MCF 10A (cell line): ENCODE measurements at regions not wholly inside any gene's neighbourhood (a gene's known extent, or its start where the extent isn't known, plus 50 kb on each side); places are given as distances from the start of the nearest gene placed in this dataset.

Source experiments
- BruUV-seq: library from RNA; stranded (reverse); fragments of 400-500 nt; replicated peaks from 2 replicates; lab custom pipeline; 2021; lab: Mats Ljungman, UMichigan
- CTCF ChIA-PET: fragments of 300-600 bp; sonication (Branson Sonifier 250); formaldehyde crosslinking; extraction: SDS; loops from one replicate; lab custom pipeline; 2021; ENCODE audit warnings: antibody characterized with exemption, inconsistent platforms; lab: Yijun Ruan, JAX
- POLR2A ChIA-PET: fragments of 300-600, 350-650 bp; sonication (Branson Sonifier 250); formaldehyde crosslinking; extraction: SDS; loops from one replicate; lab custom pipeline; 2020; ENCODE audit warnings: antibody characterized with exemption, inconsistent platforms; lab: Yijun Ruan, JAX
- DNase-seq: peaks from one replicate; pipeline ENCODE4 v3.0.0-alpha.2; 2018; ENCODE audit not compliant: unreplicated experiment
- H3K27ac Mint-ChIP-seq: one replicate; pipeline ENCODE4 v1.8.0; 2022; ENCODE audit warnings: mild to moderate bottlenecking, low read depth, mixed read lengths; ENCODE audit not compliant: unreplicated experiment
- H3K27me3 Mint-ChIP-seq: one replicate; pipeline ENCODE4 v1.8.0; 2022; ENCODE audit warnings: mixed read lengths; ENCODE audit not compliant: insufficient read depth, unreplicated experiment
- H3K36me3 Mint-ChIP-seq: one replicate; pipeline ENCODE4 v1.8.0; 2022; ENCODE audit warnings: mild to moderate bottlenecking, moderate library complexity, mixed read lengths; ENCODE audit not compliant: insufficient read depth, unreplicated experiment
- H3K4me1 Mint-ChIP-seq: one replicate; pipeline ENCODE4 v1.8.0; 2022; ENCODE audit warnings: mixed read lengths; ENCODE audit not compliant: insufficient read depth, unreplicated experiment
- H3K4me3 Mint-ChIP-seq: one replicate; pipeline ENCODE4 v1.8.0; 2022; ENCODE audit warnings: mild to moderate bottlenecking, moderate library complexity, mixed read lengths; ENCODE audit not compliant: unreplicated experiment
- H3K9me3 Mint-ChIP-seq: one replicate; pipeline ENCODE4 v1.8.0; 2022; ENCODE audit warnings: mixed read lengths; ENCODE audit not compliant: unreplicated experiment
- CTCF ChIP-seq: fragments of 200-600 bp; IDR thresholded peaks from one replicate; pipeline ENCODE4 v1.8.0; 2022; ENCODE audit warnings: antibody characterized with exemption, mild to moderate bottlenecking; ENCODE audit not compliant: unreplicated experiment
- intact Hi-C: fragments of 100-400 bp; cut with micrococcal nuclease; formaldehyde crosslinking; loops from 2 replicates; pipeline ENCODE4 v1.14.1; 2022

GRCh38 chr4:154998284-154998683, 210.2 kb upstream of the NPY2R start:
- peak overlapping the region; percentile 79 for H3K27ac Mint-ChIP-seq
- H3K9me3 Mint-ChIP-seq, result no peaks in the 10 kb centered on the region
- H3K4me1 Mint-ChIP-seq, result peaks cover 21% of the 10 kb centered on the region
- H3K4me3 Mint-ChIP-seq, result no peak overlapping the region
- intact Hi-C loops, result no loop called here
- no peak for TF ChIP-seq CTCF
- DNase-seq, result peak; percentile 43
- ChIA-PET POLR2A (no interaction called here), CTCF (interaction anchor here (0.9 to 1.8 kb wide), 2 partner anchors 16 to 355 kb away, joined by 3 to 7 read pairs; no protein-coding TSS in a partner anchor)
- no TSS peak for BruUV-seq
- H3K27me3 Mint-ChIP-seq, result no peaks in the 10 kb centered on the region
- no peaks in the 10 kb centered on the region for H3K36me3 Mint-ChIP-seq

GRCh38 chr4:154998773-154999172, 209.7 kb upstream of the NPY2R start:
- no peaks in the 10 kb centered on the region for H3K36me3 Mint-ChIP-seq
- no peaks in the 10 kb centered on the region for H3K27me3 Mint-ChIP-seq
- DNase-seq, result no peak
- POLR2A ChIA-PET, result no interaction called here
- peak overlapping the region; percentile 79 for H3K27ac Mint-ChIP-seq
- peaks cover 21% of the 10 kb centered on the region for H3K4me1 Mint-ChIP-seq
- TF ChIP-seq CTCF, result no peak
- intact Hi-C loops, result no loop called here
- CTCF ChIA-PET, result interaction anchor here (1.8 kb wide), 1 partner anchor 16 kb away, joined by 7 read pairs; no protein-coding TSS in a partner anchor
- H3K9me3 Mint-ChIP-seq, result no peaks in the 10 kb centered on the region
- H3K4me3 Mint-ChIP-seq, result no peak overlapping the region
- TSS peak; percentile 24 for BruUV-seq

- DNase-seq, result no peak
- H3K27ac Mint-ChIP-seq, result no peak overlapping the region
- H3K27me3 Mint-ChIP-seq, result no peaks in the 10 kb centered on the region
- intact Hi-C loops, result no loop called here
- no peaks in the 10 kb centered on the region for H3K9me3 Mint-ChIP-seq
- no peak overlapping the region for H3K4me3 Mint-ChIP-seq
- H3K36me3 Mint-ChIP-seq, result no peaks in the 10 kb centered on the region
- H3K4me1 Mint-ChIP-seq, result peaks cover 28% of the 10 kb centered on the region
- ChIA-PET POLR2A (interaction anchor here (0.5 kb wide), 1 partner anchor 73 kb away, joined by 4 read pairs; no protein-coding TSS in a partner anchor), CTCF (interaction anchor here (0.6 to 1.8 kb wide), 2 partner anchors 11 to 18 kb away, joined by 3 to 7 read pairs; no protein-coding TSS in a partner anchor)
- no peak for TF ChIP-seq CTCF
- BruUV-seq, result no TSS peak
Measured at GRCh38 chr4:154999950-155000578, 208.4 kb upstream of the NPY2R start.

- DNase-seq, result no peak
- Mint-ChIP-seq H3K9me3 (no peaks in the 10 kb centered on the region), H3K36me3 (no peaks in the 10 kb centered on the region), H3K27me3 (no peaks in the 10 kb centered on the region), H3K4me3 (no peak overlapping the region), H3K4me1 (peaks cover 39% of the 10 kb centered on the region), H3K27ac (no peak overlapping the region)
- no peak for TF ChIP-seq CTCF
- ChIA-PET CTCF (interaction anchor here (0.6 kb wide), 1 partner anchor 596 kb away, joined by 3 read pairs; no protein-coding TSS in a partner anchor), POLR2A (interaction anchor here (0.7 kb wide), 1 partner anchor 10 kb away, joined by 3 read pairs; no protein-coding TSS in a partner anchor)
- intact Hi-C loops, result no loop called here
- BruUV-seq, result no TSS peak
Measured at GRCh38 chr4:155001251-155001650, 207.2 kb upstream of the NPY2R start.
